NCI-H526 (cell line): ENCODE measurements at regions not wholly inside any gene's neighbourhood (a gene's known extent, or its start where the extent isn't known, plus 50 kb on each side); places are given as distances from the start of the nearest gene placed in this dataset.
"Not testable (repeated sequence)": the region's sequence is repeated elsewhere in the genome, so short reads cannot be mapped to it uniquely, and the experiment has no call there.

ENCODE experiments used
- DNase-seq, 2 experiments: peaks; one replicate each; lab custom pipeline; 2025; lab: John Stamatoyannopoulos, UW

DNA sequence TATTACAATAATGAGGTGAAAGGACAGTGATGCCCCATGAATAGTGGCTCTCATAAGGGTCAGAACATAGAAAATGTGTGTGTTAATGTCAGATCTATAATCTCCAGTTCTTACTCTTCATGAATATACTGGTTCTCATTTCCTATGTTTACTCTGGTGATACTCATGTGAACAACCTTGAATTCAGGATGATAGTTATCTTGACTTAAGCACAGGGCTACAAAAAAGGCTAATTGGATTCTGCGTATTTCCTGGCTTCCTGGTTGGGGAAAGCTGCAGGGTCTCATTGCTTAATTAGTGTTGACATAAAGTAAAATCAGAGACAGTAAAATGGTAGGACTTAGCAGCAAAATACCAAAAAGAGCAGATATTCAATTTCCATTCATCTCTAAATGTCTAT, 1316.8 kb upstream of the RAG2 start:
- DNase-seq = no peak

DNA sequence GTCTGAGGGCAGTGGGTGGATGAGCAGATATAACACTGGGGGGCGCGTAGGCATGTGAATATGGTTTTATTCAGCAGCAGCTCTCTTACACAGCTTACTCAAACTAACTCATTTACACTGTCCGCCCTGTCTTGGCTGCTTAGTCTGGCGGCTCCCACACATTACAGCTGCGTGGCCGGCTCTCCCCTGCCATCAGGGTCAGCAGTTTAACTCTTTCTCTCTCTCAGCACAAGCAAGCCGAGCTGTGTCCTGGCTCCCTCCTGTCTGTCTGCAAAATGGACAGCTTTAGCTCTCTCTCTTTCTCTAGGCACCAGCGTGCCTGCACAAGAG, 1310.1 kb upstream of the RAG2 start:
- no peak for DNase-seq

DNA sequence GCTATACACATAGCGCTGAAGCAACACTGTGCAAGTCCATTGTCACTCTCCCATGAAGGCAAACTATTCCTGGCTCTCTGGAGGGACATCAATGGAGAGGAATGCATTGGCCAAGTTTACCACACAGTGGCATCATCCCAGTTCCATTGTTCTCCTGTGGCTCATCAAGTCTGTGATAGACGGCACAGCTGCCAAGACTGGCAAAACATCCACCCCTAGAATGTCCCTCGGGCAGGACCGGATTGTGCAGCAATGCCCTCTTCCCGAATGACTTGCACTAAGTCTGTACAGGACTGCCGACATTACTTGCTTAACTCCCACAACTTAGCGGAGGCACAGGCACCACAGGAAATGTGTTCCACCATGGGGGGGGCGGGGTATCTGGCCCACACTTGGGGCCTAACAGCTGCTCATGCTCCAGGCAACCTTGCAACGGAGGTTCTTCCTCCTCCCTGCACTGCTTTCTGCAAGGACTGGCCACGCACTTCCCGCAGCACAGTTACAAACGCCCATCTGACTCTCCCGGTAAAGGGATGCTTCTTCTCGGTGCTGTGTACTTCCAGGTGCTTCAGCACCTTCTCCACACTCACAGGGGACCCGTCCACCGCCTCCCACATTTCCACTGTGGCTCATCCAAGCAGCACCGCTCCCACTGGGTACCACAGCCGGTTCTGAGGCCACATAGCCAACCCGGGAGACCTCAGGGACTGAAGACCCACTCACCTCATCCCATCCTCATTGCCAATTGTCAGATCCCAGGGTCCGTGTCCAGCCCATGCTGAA, 1309.6 kb upstream of the RAG2 start:
- DNase-seq = no peak

DNA sequence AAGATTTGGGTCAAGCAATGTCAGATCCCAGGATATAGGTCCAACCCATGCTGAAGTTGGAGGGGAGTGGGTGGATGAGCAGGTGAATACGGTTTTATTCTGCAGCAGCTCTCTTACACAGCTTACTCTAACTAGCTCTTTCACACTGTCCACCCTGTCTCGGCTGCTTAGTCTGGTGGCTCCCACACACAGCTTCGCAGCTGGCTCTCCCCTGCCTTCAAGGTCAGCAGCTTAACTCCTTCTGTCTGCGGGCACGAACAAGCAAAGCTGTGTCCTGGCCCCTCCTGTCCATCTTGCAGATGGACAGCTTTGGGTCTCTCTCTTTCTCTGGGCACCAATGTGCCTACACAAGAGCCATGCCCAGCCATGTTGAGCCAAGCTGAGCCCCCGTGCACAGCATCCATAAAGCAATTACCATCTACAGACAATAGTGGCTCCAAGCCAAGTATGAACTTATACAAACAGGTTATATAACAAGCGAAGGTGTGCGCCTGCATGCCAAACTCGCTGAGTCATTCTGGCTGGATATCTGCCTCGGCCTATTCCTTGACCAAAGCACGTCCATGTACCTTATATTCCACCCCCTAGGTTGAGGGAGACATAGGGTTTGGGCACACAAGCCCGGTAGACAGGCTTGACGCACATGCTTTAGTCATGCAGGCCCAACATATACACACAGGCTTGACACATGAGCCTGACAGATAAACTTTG, 1307.8 kb upstream of the RAG2 start:
- no peak for DNase-seq

DNA sequence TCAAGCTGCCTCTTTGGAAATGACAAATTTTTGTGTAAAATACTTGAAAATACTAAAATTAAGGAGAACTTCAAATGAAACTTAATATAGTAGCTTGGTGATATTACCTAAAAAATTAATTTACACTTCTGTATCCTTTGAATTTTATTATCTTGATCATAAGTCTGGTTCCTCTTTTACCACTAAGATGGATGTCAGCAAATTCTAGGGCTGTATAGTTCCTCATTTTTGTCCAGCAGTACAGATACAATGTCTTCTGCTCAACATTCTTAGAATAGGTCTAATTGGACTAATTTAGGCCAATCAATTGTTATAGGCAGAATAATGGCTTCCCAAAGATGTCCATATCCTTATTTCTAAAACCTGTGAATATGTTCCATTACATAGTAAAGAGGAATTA, 1298.0 kb upstream of the RAG2 start:
- no peak for DNase-seq

DNA sequence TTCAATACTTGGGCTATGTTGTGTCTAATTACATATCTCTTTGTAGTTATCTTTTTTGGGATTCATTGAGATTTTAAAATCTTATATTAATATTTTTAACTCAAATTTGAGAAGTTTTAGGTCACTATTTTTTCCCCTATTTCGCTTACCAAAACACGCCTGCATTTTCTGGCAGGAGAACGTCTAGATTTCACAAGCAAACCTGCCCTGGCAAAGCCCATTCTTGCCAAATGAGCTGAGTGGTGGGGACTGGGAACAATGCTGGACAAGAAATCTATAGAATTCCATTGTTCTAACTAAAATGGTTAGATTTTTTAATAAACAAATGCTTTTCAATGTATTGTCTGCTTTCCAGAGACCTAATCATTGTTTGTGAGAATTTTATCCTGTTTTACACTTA, 1283.7 kb upstream of the RAG2 start:
- no peak for DNase-seq

DNA sequence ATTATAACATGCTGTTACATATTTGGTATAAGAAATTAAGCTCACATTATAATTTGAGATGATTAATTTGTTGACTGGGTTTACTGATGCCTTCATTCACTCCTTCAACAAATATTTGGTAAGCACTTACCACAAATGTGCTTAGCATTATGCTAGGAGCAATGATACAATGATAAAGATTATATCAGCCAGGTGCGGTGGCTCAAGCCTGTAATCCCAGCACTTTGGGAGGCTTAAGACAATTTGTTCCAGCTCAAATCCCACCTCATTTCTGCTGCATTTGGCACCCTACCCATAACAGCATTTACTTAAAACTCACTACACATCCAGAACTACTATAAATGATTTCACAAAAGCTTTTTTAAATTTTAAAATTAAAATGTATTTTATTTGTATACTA, 1263.6 kb upstream of the RAG2 start:
- DNase-seq = no peak

DNA sequence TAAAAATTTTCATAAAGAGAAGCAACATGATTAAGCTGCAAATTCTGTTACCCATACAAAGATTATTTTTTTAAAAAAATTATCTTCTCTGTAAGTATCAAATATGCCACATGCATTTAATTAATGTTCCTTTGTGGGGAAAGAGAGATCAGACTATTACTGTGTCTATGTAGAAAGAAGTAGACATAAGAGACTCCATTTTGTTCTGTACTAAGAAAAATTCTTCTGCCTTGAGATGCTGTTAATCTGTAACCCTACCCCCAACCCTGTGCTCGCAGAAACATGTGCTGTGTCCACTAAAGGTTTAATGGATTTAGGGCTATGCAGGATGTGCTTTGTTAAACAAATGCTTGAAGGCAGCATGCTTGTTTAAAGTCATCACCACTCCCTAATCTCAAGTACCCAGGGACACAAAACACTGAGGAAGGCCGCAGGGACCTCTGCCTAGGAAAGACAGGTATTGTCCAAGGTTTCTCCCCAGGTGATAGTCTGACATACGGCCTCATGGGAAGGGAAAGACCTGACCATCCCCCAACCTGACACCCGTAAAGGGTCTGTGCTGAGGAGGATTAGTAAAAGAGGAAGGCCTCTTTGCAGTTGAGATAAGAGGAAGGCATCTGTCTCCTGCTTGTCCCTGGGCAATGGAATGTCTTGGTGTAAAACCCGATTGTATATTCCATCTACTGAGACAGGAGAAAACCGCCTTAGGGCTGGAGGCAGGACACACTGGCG, 1260.9 kb upstream of the RAG2 start:
- DNase-seq = not testable (repeated sequence)

DNA sequence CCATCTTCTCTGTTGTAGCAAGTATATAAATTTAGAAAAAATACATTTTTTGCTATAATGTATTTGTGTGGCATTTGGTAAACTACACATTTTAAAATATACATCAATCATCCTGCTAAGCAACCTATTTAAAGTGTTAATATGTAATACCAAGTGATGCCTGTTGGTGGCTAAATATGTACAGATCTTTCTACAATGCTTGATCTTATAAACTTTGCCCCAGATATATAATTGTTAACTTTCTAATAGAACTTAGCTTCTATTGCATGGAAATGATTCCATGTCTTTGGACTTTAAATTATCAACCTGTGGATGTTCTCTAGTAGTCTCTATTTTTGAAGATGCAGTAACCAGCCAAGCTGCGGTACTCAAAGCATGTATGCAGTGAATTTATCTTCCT, 1260.4 kb upstream of the RAG2 start:
- DNase-seq = peak in 1 of 2 experiments; percentile 17

DNA sequence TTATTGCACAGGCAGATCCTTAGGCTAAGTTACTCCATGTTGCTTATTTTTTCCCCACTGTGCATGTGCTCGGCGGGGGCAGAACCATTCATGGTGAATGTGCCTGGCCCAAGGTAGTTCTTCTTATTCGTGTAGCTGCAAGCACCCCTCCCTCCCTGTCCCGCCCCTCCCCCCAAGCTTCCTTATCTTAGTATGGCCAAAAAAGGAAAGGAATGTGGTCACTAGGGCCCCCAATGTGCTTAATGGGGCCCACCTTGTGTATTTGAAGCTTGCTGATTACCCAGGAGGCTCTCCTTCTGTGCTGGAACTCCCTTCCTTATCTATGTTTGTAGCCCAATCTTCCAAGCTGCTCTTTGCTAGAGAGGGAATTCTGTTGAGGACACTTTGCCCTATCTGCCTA, 1259.7 kb upstream of the RAG2 start:
- no peak for DNase-seq

DNA sequence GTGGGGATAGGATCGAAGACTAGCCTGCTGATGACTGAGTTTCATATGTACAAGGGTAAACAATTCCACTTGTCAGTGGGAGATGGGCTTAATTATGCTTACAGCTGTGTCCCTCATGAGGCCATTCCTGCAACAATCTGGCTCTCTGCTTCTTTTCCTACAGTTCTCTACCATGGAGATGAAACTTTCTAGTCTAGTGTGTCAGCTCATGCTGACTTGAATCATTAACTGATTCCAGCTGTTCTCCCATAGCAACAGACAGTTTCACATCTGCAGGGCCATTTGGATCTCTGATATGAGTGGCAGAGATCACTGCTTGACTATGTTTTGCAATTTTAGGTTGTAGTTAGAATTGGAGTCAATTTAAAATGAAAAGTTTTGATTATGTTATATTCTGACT, 1251.7 kb upstream of the RAG2 start:
- no peak for DNase-seq

DNA sequence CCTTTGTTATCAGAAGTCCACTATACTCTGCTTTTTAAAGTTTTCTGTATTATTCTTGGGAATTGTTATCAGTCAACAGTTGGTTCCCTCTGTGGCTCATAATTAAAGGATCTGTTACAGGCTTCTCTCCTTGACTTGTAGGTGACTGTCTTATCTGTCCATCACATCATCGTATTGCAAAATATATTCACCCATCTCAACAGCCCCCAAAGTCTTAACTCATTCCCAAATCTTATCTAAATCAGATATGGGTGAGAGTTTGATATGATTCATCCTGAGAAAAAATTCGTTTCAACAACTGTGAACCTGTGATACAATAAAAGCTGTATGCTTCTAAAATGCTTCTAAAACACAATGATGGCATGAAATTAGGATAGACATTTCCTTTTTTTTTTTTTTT, 1245.6 kb upstream of the RAG2 start:
- DNase-seq = no peak

DNA sequence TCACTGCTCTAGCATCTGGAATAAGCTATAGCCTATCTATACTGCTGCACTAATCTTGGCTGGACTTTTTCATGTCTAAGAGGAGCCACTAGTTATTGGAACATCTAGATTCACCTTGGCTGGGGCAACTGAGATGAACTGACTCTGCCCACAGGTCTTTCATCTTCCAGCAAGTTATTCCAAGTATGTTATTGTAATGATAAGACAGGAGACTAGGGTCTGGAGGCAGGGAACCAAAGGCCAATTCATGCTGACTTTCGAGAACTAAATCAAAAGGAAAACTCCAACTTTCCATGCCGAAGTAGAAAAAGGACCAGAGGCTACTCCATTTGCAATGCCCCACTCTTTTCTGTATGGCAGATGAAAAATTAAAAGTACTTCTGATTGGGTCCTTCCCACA, 1243.0 kb upstream of the RAG2 start:
- DNase-seq = no peak

DNA sequence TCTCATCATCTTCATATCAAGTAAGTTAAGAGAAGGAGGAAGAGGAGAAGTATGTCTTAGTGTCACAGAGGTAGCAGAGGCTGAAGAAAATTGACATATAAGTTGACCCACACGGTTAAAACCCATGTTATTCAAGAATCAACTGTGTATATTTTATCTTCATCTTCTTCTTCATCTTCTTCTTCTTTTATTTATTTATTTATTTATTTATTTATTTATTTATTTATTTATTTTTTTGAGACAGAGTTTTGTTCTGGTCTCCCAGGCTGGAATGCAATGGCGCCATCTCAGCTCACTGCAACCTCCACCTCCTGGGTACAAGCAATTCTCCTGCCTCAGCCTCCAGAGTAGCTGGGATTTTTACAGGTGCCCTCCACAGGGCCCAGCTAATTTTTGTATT, 1242.3 kb upstream of the RAG2 start:
- not testable (repeated sequence) for DNase-seq

DNA sequence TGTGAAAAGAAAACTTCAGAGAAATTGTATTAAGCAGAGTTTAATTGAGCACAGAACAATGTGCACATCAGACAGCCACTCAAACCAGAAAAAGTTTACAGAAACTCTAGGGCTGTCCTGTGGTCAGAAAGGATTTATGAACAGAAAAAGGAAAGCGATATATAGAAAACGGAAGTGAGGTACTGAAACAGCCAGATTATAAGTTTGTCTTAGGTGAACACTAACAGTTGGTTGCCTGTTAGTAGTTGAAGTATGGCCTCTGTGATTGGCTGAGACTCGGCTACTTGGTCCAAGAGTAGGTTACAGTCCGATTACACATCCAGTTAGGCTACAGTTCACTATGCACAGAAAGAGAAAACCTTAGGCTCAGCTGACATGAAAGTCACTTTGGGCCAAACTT, 1232.5 kb upstream of the RAG2 start:
- DNase-seq = no peak

DNA sequence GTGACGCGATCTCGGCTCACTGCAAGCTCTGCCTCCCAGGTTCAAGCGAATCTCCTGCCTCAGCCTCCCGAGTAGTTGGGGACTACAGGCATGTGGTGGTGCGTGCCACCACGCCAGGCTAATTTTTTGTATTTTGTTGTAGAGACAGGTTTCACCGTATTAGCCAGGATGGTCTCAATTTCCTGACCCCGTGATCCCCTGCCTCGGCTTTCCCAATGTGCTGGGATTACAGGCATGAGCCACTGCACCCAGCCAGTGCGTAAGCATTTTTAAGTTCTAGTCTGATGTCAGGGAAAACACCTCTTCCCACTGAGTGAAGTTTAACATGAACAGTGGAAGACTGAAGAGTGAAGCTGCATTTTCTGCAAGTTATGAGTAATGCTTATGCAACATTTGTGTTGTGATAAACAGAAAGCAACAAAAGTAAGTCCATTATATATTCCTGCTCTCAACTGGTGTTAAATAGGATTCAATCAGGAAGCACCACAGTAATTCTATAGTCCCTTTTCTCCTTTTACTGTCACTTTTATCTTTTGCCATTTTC, 1219.8 kb upstream of the RAG2 start:
- no peak for DNase-seq

DNA sequence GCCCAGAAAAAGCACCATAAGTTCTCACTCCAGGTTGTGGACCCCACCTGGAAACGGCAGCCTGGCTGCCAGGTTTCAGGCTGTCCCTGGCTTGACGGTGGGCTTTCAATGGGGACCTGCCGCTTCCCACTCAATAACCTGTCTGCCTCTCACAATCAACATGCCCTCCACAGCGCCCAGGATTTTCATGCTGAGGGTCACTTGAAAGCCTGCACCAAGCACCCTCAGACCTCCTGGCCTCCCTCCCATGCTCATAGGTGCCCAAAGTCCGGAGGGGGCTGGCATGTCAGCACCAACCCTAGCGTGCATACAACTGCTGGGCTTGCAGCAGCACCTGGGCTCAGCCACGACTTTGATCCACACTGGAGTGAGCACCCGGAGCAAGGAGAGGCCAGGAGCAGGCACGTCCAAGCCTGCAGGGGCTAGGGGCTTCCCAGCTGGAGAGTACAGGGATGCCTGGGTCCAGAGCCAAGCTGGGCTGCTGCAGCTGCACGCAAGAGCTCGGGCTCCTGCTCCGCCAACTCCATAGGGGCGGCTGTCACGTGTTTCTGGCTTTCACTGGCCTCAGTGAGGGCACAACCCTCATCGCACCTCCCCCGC, 1214.3 kb upstream of the RAG2 start:
- no peak for DNase-seq

DNA sequence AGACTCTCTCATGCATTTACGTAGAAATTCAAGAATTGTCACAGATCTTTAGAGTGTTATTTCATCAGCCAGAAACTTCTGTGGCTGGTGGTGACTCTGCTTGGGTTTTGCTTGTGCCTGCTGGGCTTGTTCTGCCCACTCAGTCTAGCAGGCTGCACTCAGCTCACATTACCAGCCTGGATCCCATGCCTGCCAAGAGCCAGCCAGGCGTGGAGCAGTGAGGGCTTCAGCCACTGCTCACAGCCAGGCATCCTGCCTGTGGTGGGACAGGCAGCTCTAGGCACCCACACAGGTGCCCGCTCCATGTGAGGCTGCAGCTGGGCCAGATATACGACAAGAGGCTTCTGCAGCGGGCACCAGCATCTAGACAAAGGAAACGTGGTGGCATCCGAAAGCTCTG, 1213.3 kb upstream of the RAG2 start:
- no peak for DNase-seq

DNA sequence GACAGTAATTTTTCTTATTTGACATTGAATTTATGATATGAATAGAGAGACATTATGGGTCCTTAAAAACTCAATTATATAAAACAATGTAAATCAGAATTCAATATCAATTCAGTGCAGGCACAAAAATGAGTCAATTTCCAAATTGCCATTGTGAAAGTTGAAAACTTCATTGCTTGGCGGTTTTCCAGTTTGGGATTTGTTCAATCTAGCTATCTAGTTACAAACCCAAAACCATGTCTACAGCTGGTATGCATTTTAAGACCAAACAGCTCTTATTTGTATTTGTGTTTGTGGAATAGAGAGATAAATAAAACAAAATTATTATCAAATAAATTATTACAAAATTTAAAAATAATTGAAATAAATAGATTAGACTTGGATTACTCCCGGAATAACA, 1206.6 kb upstream of the RAG2 start:
- no peak for DNase-seq

DNA sequence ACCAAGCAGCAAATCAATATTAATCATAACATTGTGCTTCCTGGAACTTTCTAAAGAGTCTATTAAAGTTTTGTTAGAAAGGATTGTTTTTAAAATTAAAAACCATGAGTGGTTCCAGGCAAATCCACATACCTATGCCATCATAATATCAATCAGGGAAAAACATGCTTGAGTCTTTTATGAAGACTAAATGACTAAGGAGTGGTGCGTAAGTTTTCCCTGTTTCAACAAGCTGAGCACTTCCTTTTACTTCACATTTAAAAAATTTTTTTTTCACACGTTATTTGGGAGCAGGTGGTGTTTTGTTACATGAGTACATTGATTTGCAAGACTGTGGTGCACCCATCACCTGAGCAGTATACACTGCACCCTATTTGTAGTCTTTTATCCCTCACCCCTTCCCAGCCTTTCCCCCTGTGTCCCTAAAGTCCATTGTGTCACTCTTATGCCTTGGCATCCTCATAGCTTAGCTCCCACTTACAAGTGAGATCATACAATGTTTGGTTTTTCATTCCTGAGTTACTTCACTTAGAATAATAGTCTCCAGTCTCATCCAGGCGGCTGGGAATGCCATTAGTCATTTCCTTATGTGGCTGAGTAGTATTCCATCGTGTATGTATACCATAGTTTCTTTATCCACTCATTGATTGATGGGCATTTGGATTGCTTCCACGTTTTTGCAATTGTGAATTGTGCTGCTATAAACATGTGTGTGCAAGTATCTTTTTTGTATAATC, 1190.3 kb upstream of the RAG2 start:
- no peak for DNase-seq

DNA sequence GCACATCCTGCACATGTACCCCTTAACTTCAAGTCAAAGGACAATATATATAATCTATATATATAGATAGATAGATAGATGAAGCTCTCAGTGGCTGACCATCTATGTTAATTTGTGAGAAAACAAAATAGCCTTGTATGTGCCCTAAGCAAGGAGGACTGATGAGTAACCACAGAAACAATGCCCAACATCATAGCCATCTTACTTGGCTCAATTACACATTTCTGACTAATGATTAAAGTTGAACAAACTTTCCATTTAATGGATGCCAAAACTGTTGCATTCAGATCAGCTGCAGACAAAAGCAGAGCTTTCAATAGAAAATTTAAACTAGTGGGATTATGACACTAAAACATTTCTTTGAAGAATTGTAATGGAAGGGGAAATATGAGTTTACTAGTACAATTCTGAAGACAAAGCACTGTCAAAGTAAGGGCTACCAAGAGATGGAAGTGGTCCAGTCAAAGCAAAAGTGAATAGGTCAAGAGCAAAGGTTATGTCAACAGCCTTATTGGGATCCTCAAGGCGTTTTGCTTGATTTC, 1188.2 kb upstream of the RAG2 start:
- DNase-seq = no peak

DNA sequence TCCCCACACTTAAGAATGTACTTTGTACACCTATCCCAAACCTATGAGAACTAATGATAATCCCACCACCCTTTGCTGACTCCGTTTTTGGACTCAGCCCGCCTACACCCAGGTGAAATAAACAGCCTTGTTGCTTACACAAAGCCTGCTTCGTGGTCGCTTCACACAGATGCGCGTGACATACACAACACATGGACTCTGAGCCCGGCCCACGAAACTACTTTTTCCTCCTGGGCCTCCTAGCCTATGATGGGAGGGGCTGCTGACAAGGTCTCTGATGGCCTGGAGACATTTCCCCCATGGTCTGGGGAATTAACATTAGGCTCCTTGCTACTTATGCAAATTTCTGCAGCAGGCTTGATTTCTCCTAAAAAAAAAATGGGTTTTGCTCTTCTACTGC, 1176.4 kb upstream of the RAG2 start:
- DNase-seq = no peak
